ENCODE measurements at regions not wholly inside any gene's neighbourhood (a gene's known extent, or its start where the extent isn't known, plus 50 kb on each side); places are given as distances from the start of the nearest gene placed in this dataset.

GRCh38 chr1:24253571-24253970 lies 65.6 kb upstream of the GRHL3 start:
- Histone ChIP-seq H3K4ac (replicated peaks; ENCODE audit: insufficient read length, low read depth, low read length) (no peak overlapping the region), H3K79me1 (ENCODE audit: low read depth, low read length) (no peaks in the 10 kb centered on the region), H3K18ac (ENCODE audit: extremely low read depth, low read length) (no peak overlapping the region), H3K4me2 (ENCODE audit: insufficient read depth in 1 of 2, low read depth in 2 of 2, low read length in 2 of 2) (no peak overlapping the region), H3K23me2 (ENCODE audit: low read depth, low read length) (no peaks in the 10 kb centered on the region), H3K9me3 (ENCODE audit: insufficient read depth in 2 of 2, low read depth in 1 of 2, low read length in 1 of 2) (peaks cover 0 to 2% of the 10 kb centered on the region in 2 experiments; a peak in 1 of 4 replicates), H4K20me1 (replicated peaks in 1 of 2; ENCODE audit: control insufficient read depth in 1 of 2, insufficient read depth in 2 of 2, low read length in 2 of 2) (no peaks in the 10 kb centered on the region), H2BK12ac (ENCODE audit: low read depth, low read length) (no peak overlapping the region), H3K4me3 (ENCODE audit: extremely low read depth in 1 of 4, insufficient read depth in 2 of 4, low read depth in 3 of 4, low read length in 4 of 4) (no peak overlapping the region), H2BK120ac (replicated peaks; ENCODE audit: low read depth, low read length) (no peak overlapping the region), H4K8ac (ENCODE audit: extremely low read depth, insufficient read depth, low read length) (no peak overlapping the region), H2BK5ac (ENCODE audit: low read depth, low read length) (no peak overlapping the region), H3K27ac (ENCODE audit: low read depth, low read length) (no peak overlapping the region), H4K91ac (replicated peaks; ENCODE audit: insufficient read length, low read length) (no peak overlapping the region), H3K27me3 (replicated peaks in 1 of 4; ENCODE audit: control insufficient read depth in 3 of 4, extremely low read depth in 1 of 4, insufficient read depth in 3 of 4, low read length in 3 of 4) (no peaks in the 10 kb centered on the region), H2BK20ac (ENCODE audit: low read length) (no peak overlapping the region), H3K56ac (replicated peaks; ENCODE audit: insufficient read length, low read depth, low read length) (no peak overlapping the region), H3K23ac (ENCODE audit: insufficient read length) (no peak overlapping the region), H2AK5ac (ENCODE audit: low read depth, low read length) (0 out of 2 replicates have a peak overlapping the region, but pooled peaks have one; percentile 15), H2AFZ (ENCODE audit: low read length) (peak overlapping the region; percentile 86), H3K9ac (replicated peaks in 1 of 4; ENCODE audit: extremely low read depth in 1 of 4, low read depth in 3 of 4, low read length in 3 of 4) (no peak overlapping the region), H3K36me3 (ENCODE audit: control insufficient read depth in 2 of 4, insufficient read depth in 4 of 4, low read length in 3 of 4) (no peaks in the 10 kb centered on the region), H3K14ac (ENCODE audit: insufficient read length) (no peak overlapping the region), H3K4me1 (replicated peaks in 1 of 4; ENCODE audit: control insufficient read depth in 3 of 4, insufficient read depth in 4 of 4, low read length in 3 of 4) (no peaks in the 10 kb centered on the region; a peak in 1 of 7 replicates), H4K5ac (ENCODE audit: insufficient read length, low read depth, low read length) (no peak overlapping the region), H2BK15ac (ENCODE audit: low read length) (no peak overlapping the region), H3K79me2 (ENCODE audit: control insufficient read depth in 1 of 2, insufficient read depth in 2 of 2, low read length in 2 of 2) (no peaks in the 10 kb centered on the region)
- no peak for FAIRE-seq
- CTCF ChIA-PET (ENCODE audit: partially characterized antibody) = interaction anchor here (0.8 to 3.0 kb wide), 12 partner anchors 9 to 138 kb away, joined by 3 to 15 read pairs (median 5); partner anchors contain the start of gene IFNLR1
- DNase-seq (ENCODE audit: low read depth in 1 of 2, low spot score in 2 of 2) = peak in 1 of 2 experiments; percentile 51
- POLR2A ChIA-PET (ENCODE audit: partially characterized antibody) = interaction anchor here (1.8 kb wide), 1 partner anchor 102 kb away, joined by 4 read pairs; no protein-coding TSS in a partner anchor
- WGBS, 2 experiments (ENCODE audit: extremely low coverage in 1 of 2, insufficient coverage in 1 of 2, insufficient read length in 1 of 2, insufficient replicate concordance in 2 of 2, low coverage in 1 of 2, low lambda C conversion rate in 2 of 2, missing lambda C conversion rate in 1 of 2) = 83% methylated on average over 6 of the region's 6 CpGs; no CpG with 5 or more reads in 1 of the 2 experiments
- TF ChIP-seq RAD21 (IDR thresholded peaks at IDR 0.05 in 1 of 2, conservative IDR thresholded peaks at IDR 0.05 in 1 of 2; ENCODE audit: low read depth in 2 of 2, low read length in 2 of 2) (peak; percentile 46 to 62), CTCF (IDR thresholded peaks at IDR 0.05; ENCODE audit: control extremely low read depth in 1 of 3, insufficient read depth in 1 of 3, low read depth in 1 of 3, low read length in 3 of 3) (peak; percentile 47 to 67 (median 57)), EP300 (IDR thresholded peaks at IDR 0.05; ENCODE audit: borderline replicate concordance in 1 of 2, low read depth in 2 of 2, low read length in 2 of 2) (no peak)

All from H1 (cell line).